HTR-8/SVneo (cell line): ENCODE measurements at regions not wholly inside any gene's neighbourhood (a gene's known extent, or its start where the extent isn't known, plus 50 kb on each side); places are given as distances from the start of the nearest gene placed in this dataset.

Experiments used
- DNase-seq: peaks from one replicate; pipeline ENCODE4 v3.0.0; 2011; ENCODE audit warnings: low spot score, mixed read lengths; ENCODE audit not compliant: insufficient read length
- FAIRE-seq: peaks from 2 replicates; lab custom pipeline; 2011; peaks lifted over from hg19 to GRCh38; lab: Jason Lieb, UNC

- DNase-seq = no peak
- FAIRE-seq = no peak
Observed at GRCh38 chr4:181971411-181971810, 271.8 kb upstream of the TENM3 start.

GRCh38 chr4:181971973-181972372 lies 271.2 kb upstream of the TENM3 start:
- no peak for DNase-seq

GRCh38 chr4:181976764-181977163 lies 266.4 kb upstream of the TENM3 start:
- DNase-seq = no peak
- FAIRE-seq = no peak

More at GRCh38 chr4:181971973-181972372, 271.2 kb upstream of the TENM3 start:
- no peak for FAIRE-seq

- FAIRE-seq (no peak), DNase-seq (no peak)
Observed at GRCh38 chr4:181982437-181982836, 260.8 kb upstream of the TENM3 start.

- no peak for FAIRE-seq
- DNase-seq = no peak
Observed at GRCh38 chr4:181982856-181983255, 260.3 kb upstream of the TENM3 start.

GRCh38 chr4:181987392-181987791 lies 255.8 kb upstream of the TENM3 start:
- FAIRE-seq (no peak), DNase-seq (no peak)

- DNase-seq (no peak), FAIRE-seq (no peak)
Observed at GRCh38 chr4:181989071-181989470, 254.1 kb upstream of the TENM3 start.

GRCh38 chr4:181991369-181992108 lies 251.7 kb upstream of the TENM3 start:
- FAIRE-seq (no peak), DNase-seq (no peak)

- no peak for DNase-seq
- FAIRE-seq = no peak
Observed at GRCh38 chr4:181998398-181999295, 244.6 kb upstream of the TENM3 start.

- DNase-seq (no peak), FAIRE-seq (no peak)
Observed at GRCh38 chr4:182000077-182000476, 243.1 kb upstream of the TENM3 start.

- no peak for DNase-seq
- FAIRE-seq = no peak
Observed at GRCh38 chr4:182010876-182011275, 232.3 kb upstream of the TENM3 start.

- DNase-seq = no peak
- no peak for FAIRE-seq
Observed at GRCh38 chr4:182014164-182014563, 229.0 kb upstream of the TENM3 start.

- FAIRE-seq (no peak), DNase-seq (no peak)
Observed at GRCh38 chr4:182015014-182015413, 228.2 kb upstream of the TENM3 start.

GRCh38 chr4:182015893-182016292 lies 227.3 kb upstream of the TENM3 start:
- FAIRE-seq = peak; percentile 49
- peak; percentile 48 for DNase-seq

- DNase-seq (no peak), FAIRE-seq (no peak)
Observed at GRCh38 chr4:182017038-182017437, 226.2 kb upstream of the TENM3 start.

- FAIRE-seq (no peak), DNase-seq (no peak)
Observed at GRCh38 chr4:182018691-182019090, 224.5 kb upstream of the TENM3 start.

- no peak for FAIRE-seq
- DNase-seq = no peak
Observed at GRCh38 chr4:182019148-182019652, 224.0 kb upstream of the TENM3 start.

- no peak for FAIRE-seq
- no peak for DNase-seq
Observed at GRCh38 chr4:182022909-182023308, 220.3 kb upstream of the TENM3 start.

- FAIRE-seq = no peak
- no peak for DNase-seq
Observed at GRCh38 chr4:182023469-182023868, 219.7 kb upstream of the TENM3 start.

GRCh38 chr4:182042945-182043344 lies 200.3 kb upstream of the TENM3 start:
- FAIRE-seq = no peak
- peak; percentile 20 for DNase-seq

GRCh38 chr4:182048871-182049270 lies 194.3 kb upstream of the TENM3 start:
- DNase-seq = no peak
- no peak for FAIRE-seq
